ENCODE measurements at regions not wholly inside any gene's neighbourhood (a gene's known extent, or its start where the extent isn't known, plus 50 kb on each side); places are given as distances from the start of the nearest gene placed in this dataset.

DNA sequence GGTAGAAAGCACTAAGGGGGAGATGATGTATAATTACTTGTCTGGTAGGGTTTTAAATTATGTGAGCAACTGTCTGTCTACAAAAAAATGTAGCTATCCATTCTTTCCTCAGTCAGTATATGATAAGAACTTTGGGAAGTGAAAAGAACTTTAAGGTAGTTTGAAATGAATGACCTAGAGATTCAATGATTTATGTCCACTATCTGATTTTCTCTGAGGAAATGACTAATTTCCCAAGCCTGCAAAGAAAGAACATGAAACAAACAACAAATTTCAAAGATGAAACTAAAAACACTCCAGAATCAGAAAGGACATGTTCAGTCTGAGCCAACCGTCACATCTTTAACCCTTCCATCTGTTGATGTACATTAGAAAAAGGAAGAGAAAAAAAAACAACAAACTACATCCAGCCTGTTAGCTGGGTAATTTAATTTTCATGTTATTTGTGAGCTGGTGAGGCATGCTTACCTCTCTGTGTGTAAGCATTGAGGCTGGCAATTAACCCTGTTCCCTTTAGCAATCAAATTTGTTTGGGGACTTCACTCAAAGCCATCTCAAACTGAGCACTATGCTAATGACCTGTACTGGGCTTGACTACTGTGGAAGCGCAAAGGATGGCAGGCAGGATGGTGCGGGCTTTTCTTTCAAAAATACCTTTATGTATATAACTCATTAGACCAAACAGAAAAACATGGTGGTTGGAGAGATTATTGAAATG is 220.1 kb downstream of the TUSC7 start (continued):
- TF ChIP-seq, protein P1, sequence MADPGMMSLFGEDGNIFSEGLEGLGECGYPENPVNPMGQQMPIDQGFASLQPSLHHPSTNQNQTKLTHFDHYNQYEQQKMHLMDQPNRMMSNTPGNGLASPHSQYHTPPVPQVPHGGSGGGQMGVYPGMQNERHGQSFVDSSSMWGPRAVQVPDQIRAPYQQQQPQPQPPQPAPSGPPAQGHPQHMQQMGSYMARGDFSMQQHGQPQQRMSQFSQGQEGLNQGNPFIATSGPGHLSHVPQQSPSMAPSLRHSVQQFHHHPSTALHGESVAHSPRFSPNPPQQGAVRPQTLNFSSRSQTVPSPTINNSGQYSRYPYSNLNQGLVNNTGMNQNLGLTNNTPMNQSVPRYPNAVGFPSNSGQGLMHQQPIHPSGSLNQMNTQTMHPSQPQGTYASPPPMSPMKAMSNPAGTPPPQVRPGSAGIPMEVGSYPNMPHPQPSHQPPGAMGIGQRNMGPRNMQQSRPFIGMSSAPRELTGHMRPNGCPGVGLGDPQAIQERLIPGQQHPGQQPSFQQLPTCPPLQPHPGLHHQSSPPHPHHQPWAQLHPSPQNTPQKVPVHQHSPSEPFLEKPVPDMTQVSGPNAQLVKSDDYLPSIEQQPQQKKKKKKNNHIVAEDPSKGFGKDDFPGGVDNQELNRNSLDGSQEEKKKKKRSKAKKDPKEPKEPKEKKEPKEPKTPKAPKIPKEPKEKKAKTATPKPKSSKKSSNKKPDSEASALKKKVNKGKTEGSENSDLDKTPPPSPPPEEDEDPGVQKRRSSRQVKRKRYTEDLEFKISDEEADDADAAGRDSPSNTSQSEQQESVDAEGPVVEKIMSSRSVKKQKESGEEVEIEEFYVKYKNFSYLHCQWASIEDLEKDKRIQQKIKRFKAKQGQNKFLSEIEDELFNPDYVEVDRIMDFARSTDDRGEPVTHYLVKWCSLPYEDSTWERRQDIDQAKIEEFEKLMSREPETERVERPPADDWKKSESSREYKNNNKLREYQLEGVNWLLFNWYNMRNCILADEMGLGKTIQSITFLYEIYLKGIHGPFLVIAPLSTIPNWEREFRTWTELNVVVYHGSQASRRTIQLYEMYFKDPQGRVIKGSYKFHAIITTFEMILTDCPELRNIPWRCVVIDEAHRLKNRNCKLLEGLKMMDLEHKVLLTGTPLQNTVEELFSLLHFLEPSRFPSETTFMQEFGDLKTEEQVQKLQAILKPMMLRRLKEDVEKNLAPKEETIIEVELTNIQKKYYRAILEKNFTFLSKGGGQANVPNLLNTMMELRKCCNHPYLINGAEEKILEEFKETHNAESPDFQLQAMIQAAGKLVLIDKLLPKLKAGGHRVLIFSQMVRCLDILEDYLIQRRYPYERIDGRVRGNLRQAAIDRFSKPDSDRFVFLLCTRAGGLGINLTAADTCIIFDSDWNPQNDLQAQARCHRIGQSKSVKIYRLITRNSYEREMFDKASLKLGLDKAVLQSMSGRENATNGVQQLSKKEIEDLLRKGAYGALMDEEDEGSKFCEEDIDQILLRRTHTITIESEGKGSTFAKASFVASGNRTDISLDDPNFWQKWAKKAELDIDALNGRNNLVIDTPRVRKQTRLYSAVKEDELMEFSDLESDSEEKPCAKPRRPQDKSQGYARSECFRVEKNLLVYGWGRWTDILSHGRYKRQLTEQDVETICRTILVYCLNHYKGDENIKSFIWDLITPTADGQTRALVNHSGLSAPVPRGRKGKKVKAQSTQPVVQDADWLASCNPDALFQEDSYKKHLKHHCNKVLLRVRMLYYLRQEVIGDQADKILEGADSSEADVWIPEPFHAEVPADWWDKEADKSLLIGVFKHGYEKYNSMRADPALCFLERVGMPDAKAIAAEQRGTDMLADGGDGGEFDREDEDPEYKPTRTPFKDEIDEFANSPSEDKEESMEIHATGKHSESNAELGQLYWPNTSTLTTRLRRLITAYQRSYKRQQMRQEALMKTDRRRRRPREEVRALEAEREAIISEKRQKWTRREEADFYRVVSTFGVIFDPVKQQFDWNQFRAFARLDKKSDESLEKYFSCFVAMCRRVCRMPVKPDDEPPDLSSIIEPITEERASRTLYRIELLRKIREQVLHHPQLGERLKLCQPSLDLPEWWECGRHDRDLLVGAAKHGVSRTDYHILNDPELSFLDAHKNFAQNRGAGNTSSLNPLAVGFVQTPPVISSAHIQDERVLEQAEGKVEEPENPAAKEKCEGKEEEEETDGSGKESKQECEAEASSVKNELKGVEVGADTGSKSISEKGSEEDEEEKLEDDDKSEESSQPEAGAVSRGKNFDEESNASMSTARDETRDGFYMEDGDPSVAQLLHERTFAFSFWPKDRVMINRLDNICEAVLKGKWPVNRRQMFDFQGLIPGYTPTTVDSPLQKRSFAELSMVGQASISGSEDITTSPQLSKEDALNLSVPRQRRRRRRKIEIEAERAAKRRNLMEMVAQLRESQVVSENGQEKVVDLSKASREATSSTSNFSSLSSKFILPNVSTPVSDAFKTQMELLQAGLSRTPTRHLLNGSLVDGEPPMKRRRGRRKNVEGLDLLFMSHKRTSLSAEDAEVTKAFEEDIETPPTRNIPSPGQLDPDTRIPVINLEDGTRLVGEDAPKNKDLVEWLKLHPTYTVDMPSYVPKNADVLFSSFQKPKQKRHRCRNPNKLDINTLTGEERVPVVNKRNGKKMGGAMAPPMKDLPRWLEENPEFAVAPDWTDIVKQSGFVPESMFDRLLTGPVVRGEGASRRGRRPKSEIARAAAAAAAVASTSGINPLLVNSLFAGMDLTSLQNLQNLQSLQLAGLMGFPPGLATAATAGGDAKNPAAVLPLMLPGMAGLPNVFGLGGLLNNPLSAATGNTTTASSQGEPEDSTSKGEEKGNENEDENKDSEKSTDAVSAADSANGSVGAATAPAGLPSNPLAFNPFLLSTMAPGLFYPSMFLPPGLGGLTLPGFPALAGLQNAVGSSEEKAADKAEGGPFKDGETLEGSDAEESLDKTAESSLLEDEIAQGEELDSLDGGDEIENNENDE (IDR thresholded peaks at IDR 0.05; ENCODE audit: insufficient replicate concordance, low read length): no peak
- TF ChIP-seq TAF1 (IDR thresholded peaks at IDR 0.05; ENCODE audit: low read depth, low read length): no peak
